ENCODE measurements at regions not wholly inside any gene's neighbourhood (a gene's known extent, or its start where the extent isn't known, plus 50 kb on each side); places are given as distances from the start of the nearest gene placed in this dataset.

DNA sequence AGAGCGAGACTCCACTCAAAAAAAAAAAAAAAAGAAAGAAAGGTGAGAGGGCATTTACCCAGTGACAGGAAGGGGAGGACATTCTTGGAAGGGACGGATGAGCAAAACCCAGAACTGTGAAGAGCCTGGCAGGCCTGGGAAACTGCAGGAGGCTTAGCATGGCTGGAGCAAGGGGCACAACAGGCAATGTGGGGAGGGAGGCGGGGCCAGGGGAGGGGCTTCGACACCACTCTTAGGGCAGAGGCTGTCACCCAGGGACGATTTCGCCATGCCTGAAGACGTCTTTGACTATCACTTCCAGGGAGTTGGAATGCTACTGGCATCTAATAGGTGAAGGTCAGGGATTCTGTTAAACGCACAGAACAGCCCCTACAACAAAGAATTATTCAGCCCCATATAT is 184.0 kb downstream of the HUNK start:
- TF ChIP-seq CTCF (IDR thresholded peaks at IDR 0.05; ENCODE audit: insufficient read depth, low read depth, low read length, missing control alignments) = no peak
- no peak overlapping the region for H3K4me3 ChIP-seq (ENCODE audit: low read length)
- DNase-seq (ENCODE audit: low read depth) = no peak

DNA sequence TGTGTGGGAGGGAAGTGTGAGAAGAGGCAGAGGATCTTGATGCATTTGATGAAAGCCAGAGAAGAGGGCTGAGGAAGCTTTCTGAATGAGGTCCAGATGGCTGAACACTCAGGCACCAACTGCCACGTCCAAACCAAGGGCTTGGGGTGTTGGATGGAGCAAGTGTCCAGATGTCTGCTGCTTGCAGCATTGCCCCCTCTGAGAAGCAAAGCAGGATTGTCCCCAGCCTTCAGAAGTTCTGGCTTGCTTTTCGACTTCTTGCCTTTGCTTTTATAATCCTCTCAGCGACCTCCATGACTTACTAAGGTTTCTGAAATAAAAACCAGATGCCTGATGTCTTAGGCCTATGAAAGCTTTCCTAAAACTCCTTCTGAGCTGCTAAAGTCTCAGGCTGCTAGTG is 182.5 kb downstream of the HUNK start:
- H3K4me3 ChIP-seq (ENCODE audit: low read length) = no peak overlapping the region
- no peak for TF ChIP-seq CTCF (IDR thresholded peaks at IDR 0.05; ENCODE audit: insufficient read depth, low read depth, low read length, missing control alignments)
- no peak for DNase-seq (ENCODE audit: low read depth)

All from epithelial cell of esophagus (primary cell).